NCI-H128 (cell line): ENCODE measurements at regions not wholly inside any gene's neighbourhood (a gene's known extent, or its start where the extent isn't known, plus 50 kb on each side); places are given as distances from the start of the nearest gene placed in this dataset.

Experiments
- DNase-seq: peaks from one replicate; lab custom pipeline; 2025; ENCODE audit not compliant: unreplicated experiment; lab: John Stamatoyannopoulos, UW

DNA sequence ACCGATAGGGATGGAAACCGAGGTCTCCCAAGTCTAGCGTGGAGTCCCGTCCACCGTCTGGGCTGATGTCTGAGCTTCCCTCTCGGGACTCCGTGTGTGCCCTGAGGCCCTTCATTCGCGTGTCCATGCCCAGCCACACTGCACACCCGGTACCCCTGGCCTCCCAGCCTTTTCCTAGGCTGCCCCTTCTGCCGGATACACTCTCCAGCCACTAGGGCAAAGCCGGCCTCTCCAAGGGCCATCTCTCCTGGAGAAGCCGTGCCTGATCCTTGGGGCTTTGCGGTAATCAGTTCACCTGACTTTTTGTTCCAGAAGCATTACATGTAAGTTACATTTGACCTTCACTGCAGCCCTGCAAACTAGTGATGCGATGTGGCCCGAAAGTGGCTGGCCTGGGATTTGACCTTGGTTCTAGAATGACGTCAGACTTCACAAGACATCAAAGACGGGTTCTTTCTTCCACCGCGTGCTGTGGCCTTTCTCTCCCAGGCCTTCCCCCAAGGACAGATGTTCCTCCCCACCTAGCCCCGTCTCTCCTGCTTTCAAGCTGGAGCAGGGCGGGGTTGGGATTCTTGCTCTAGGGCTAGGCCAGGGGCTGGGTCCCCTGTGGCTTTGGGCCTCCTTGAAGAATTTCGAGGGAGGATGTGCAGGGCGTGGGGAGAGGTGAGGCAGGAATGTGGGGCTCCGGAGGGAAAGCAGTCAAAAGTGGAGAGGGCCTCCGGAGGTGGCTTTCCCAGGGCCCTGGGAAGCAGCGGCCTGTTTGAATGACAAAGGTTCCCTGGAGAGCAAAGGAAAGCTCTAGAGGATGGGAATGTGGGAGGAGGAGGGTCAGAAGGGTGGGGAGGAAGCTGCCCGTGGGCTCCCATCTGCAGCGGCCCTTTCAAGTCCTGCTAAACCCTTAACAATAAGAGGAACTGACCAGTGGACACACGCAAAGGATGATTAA, 49.7 kb upstream of the SLC2A1 start:
- DNase-seq = no peak
